GM23338 (cell line): ENCODE measurements at regions not wholly inside any gene's neighbourhood (a gene's known extent, or its start where the extent isn't known, plus 50 kb on each side); places are given as distances from the start of the nearest gene placed in this dataset.

Source experiments
- ATAC-seq: fragments of 200-7000 bp; cut with Tn5 transposase; 3 replicates; pipeline ENCODE4 v1.9.1; 2020
- DNase-seq: peaks from one replicate; pipeline ENCODE4 v3.0.0-alpha.2; 2015; ENCODE audit warnings: low spot score
- H2AFZ ChIP-seq: fragments of 200-600 bp; sonication (generic); 2 replicates; pipeline ENCODE4 v1.8.0; 2016; ENCODE audit warnings: antibody characterized with exemption, mild to moderate bottlenecking, moderate library complexity
- H3F3A ChIP-seq: fragments of 200-600 bp; sonication (generic); replicated peaks from 2 replicates; pipeline ENCODE4 v1.8.0; 2017; ENCODE audit warnings: antibody characterized with exemption, mixed run types, low read depth
- H3K27ac ChIP-seq: fragments of 200-600 bp; sonication (generic); 2 replicates; pipeline ENCODE4 v1.6.1; 2016; ENCODE audit warnings: low read depth
- H3K27me3 ChIP-seq: fragments of 200-600 bp; sonication (generic); 2 replicates; pipeline ENCODE4 v1.8.0; 2016; ENCODE audit warnings: mild to moderate bottlenecking, mixed run types, moderate library complexity; ENCODE audit not compliant: insufficient read depth
- H3K36me3 ChIP-seq: fragments of 200-600 bp; sonication (generic); 2 replicates; pipeline ENCODE4 v1.8.0; 2016; ENCODE audit warnings: mild to moderate bottlenecking; ENCODE audit not compliant: insufficient read depth
- H3K4me1 ChIP-seq: fragments of 200-600 bp; sonication (generic); 2 replicates; pipeline ENCODE4 v1.8.0; 2016; ENCODE audit warnings: mild to moderate bottlenecking, moderate library complexity; ENCODE audit not compliant: insufficient read depth
- H3K4me2 ChIP-seq: fragments of 200-600 bp; sonication (generic); 2 replicates; pipeline ENCODE4 v1.7.1; 2017; ENCODE audit warnings: mixed run types
- H3K4me3 ChIP-seq: fragments of 200-600 bp; sonication (generic); 2 replicates; pipeline ENCODE4 v1.6.1; 2016; ENCODE audit warnings: mixed run types
- H3K79me2 ChIP-seq: fragments of 200-600 bp; sonication (generic); replicated peaks from 2 replicates; pipeline ENCODE4 v1.8.0; 2017; ENCODE audit warnings: mild to moderate bottlenecking; ENCODE audit not compliant: insufficient read depth
- H3K9me2 ChIP-seq: fragments of 200-600 bp; sonication (generic); 2 replicates; pipeline ENCODE4 v1.8.0; 2017; ENCODE audit not compliant: insufficient read depth
- H4K20me1 ChIP-seq: fragments of 200-600 bp; sonication (generic); replicated peaks from 2 replicates; pipeline ENCODE4 v1.8.0; 2017; ENCODE audit warnings: mild to moderate bottlenecking; ENCODE audit not compliant: insufficient read depth
- H3K27ac Mint-ChIP-seq: 2 replicates; pipeline ENCODE4 v1.8.0; 2020; ENCODE audit warnings: inconsistent platforms, mild to moderate bottlenecking, moderate library complexity, mixed read lengths
- H3K27me3 Mint-ChIP-seq: 3 replicates; pipeline ENCODE4 v1.8.0; 2022; ENCODE audit warnings: low read depth, mild to moderate bottlenecking, moderate library complexity, mixed read lengths, inconsistent platforms; ENCODE audit not compliant: insufficient read depth, poor library complexity
- H3K36me3 Mint-ChIP-seq: 3 replicates; pipeline ENCODE4 v1.8.0; 2021; ENCODE audit warnings: low read depth, mild to moderate bottlenecking, inconsistent platforms, moderate library complexity, mixed read lengths
- H3K4me1 Mint-ChIP-seq: 3 replicates; pipeline ENCODE4 v1.8.0; 2020; ENCODE audit warnings: mild to moderate bottlenecking, inconsistent platforms, mixed read lengths
- H3K4me3 Mint-ChIP-seq: 3 replicates; pipeline ENCODE4 v1.8.0; 2021; ENCODE audit warnings: moderate library complexity, mild to moderate bottlenecking, inconsistent platforms, mixed read lengths
- H3K9me3 Mint-ChIP-seq: 3 replicates; pipeline ENCODE4 v1.8.0; 2020; ENCODE audit warnings: moderate library complexity, mild to moderate bottlenecking, inconsistent platforms, mixed read lengths
- CREB1 ChIP-seq: fragments of 250-450 bp; sonication (Bioruptor Pico); IDR thresholded peaks from 2 replicates; pipeline ENCODE4 v1.5.0; 2020; ENCODE audit warnings: low read depth, mild to moderate bottlenecking, moderate library complexity
- EZH2phosphoT487 ChIP-seq: fragments of 200-600 bp; sonication (generic); IDR thresholded peaks from one replicate; pipeline ENCODE4 v1.8.1; 2018; ENCODE audit warnings: antibody characterized with exemption; ENCODE audit not compliant: unreplicated experiment
- JUNB ChIP-seq: IDR thresholded peaks from one replicate; pipeline ENCODE4 v1.6.1; 2016; ENCODE audit warnings: antibody characterized with exemption; ENCODE audit not compliant: unreplicated experiment
- NANOG ChIP-seq: IDR thresholded peaks from 2 replicates; pipeline ENCODE4 v1.6.1; 2016; ENCODE audit warnings: antibody characterized with exemption, borderline replicate concordance
- POLR2AphosphoS5 ChIP-seq: IDR thresholded peaks from 2 replicates; pipeline ENCODE4 v1.6.1; 2016; ENCODE audit warnings: antibody characterized with exemption, low read depth
- STAT1 ChIP-seq: IDR thresholded peaks from one replicate; pipeline ENCODE4 v1.6.1; 2016; ENCODE audit warnings: antibody characterized with exemption; ENCODE audit not compliant: unreplicated experiment
- ZNF114 ChIP-seq: fragments of 250-450 bp; sonication (Bioruptor Pico); IDR thresholded peaks from 2 replicates; pipeline ENCODE4 v1.5.0; 2020; ENCODE audit warnings: mild to moderate bottlenecking, moderate library complexity
- ZNF331 ChIP-seq: fragments of 250-450 bp; sonication (Bioruptor Pico); IDR thresholded peaks from 2 replicates; pipeline ENCODE4 v1.5.0; 2020; ENCODE audit warnings: low read depth, mild to moderate bottlenecking, moderate library complexity
- TF ChIP-seq, protein P1 (sequence below): IDR thresholded peaks from one replicate; pipeline ENCODE4 v1.6.1; 2018; ENCODE audit warnings: antibody characterized with exemption; ENCODE audit not compliant: unreplicated experiment
- TF ChIP-seq, protein P2 (sequence below), 2 experiments: fragments of 200-600 bp in 1 of 2; sonication (generic) in 1 of 2; conservative IDR thresholded peaks; 2 replicates each; pipeline versions ENCODE4 v1.5.1 to v1.6.1; 2016 to 2017; ENCODE audit warnings: antibody characterized with exemption in 2 of 2, low read depth in 2 of 2, mild to moderate bottlenecking in 2 of 2, moderate library complexity in 1 of 2
- TF ChIP-seq, protein P3 (sequence below): fragments of 250-450 bp; sonication (Bioruptor Pico); IDR thresholded peaks from 2 replicates; pipeline ENCODE4 v1.5.0; 2020; ENCODE audit warnings: mild to moderate bottlenecking, moderate library complexity

DNA sequence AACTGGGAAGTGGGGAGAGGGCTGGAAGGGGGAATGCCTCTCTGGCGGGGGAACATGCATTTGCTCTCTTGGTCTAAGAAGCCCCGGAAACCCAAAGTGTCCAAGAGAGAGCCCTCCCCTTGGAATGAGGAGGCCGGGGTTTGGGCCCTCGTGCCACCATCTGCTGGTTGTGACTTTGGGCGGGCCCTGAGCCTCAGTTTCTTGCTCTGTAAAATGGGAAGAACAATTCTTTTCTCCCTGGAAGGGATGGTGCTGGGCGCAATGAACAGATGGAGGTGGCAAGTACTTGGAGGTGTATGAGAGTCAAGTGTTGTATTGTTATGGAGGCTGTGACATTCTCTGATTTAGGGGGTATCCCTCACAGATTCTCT is 69.9 kb upstream of the TARDBP start (continued):
- TF ChIP-seq STAT1 = no peak
- TF ChIP-seq, protein P1, sequence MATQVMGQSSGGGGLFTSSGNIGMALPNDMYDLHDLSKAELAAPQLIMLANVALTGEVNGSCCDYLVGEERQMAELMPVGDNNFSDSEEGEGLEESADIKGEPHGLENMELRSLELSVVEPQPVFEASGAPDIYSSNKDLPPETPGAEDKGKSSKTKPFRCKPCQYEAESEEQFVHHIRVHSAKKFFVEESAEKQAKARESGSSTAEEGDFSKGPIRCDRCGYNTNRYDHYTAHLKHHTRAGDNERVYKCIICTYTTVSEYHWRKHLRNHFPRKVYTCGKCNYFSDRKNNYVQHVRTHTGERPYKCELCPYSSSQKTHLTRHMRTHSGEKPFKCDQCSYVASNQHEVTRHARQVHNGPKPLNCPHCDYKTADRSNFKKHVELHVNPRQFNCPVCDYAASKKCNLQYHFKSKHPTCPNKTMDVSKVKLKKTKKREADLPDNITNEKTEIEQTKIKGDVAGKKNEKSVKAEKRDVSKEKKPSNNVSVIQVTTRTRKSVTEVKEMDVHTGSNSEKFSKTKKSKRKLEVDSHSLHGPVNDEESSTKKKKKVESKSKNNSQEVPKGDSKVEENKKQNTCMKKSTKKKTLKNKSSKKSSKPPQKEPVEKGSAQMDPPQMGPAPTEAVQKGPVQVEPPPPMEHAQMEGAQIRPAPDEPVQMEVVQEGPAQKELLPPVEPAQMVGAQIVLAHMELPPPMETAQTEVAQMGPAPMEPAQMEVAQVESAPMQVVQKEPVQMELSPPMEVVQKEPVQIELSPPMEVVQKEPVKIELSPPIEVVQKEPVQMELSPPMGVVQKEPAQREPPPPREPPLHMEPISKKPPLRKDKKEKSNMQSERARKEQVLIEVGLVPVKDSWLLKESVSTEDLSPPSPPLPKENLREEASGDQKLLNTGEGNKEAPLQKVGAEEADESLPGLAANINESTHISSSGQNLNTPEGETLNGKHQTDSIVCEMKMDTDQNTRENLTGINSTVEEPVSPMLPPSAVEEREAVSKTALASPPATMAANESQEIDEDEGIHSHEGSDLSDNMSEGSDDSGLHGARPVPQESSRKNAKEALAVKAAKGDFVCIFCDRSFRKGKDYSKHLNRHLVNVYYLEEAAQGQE = no peak
- TF ChIP-seq EZH2phosphoT487 = no peak

DNA sequence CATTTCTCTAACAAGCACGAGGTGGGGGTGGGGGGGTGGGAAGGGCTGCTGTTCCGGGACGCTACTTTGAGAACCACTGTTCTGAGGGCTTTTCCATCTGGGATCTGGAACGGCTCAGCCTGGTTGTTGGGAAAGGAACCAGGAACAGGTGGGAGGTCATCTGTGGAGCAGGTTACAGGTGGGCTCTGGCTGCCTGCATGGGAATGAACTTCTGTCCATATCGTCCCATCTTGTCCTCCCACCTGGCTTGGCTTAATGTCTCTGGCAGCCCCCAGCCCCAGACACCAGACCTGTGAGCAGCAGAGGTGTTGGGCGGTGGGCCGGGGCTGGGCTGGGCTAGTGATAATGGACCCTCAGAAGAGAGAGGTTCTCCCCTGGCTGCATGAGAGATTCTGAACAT is 69.4 kb upstream of the TARDBP start:
- Histone ChIP-seq H3K27me3 (no peaks in the 10 kb centered on the region), H3K4me1 (peaks cover 5% of the 10 kb centered on the region), H3K9me2 (no peaks in the 10 kb centered on the region), H3K79me2 (no peaks in the 10 kb centered on the region), H2AFZ (no peak overlapping the region), H3K4me3 (no peak overlapping the region), H4K20me1 (no peaks in the 10 kb centered on the region), H3K36me3 (no peaks in the 10 kb centered on the region), H3F3A (no peaks in the 10 kb centered on the region), H3K4me2 (no peak overlapping the region), H3K27ac (no peak overlapping the region)
- no peak overlapping the region for H3K27ac Mint-ChIP-seq
- H3K27me3 Mint-ChIP-seq = peaks cover 9% of the 10 kb centered on the region
- no peak overlapping the region for H3K4me3 Mint-ChIP-seq
- H3K36me3 Mint-ChIP-seq = no peaks in the 10 kb centered on the region
- peaks cover 27% of the 10 kb centered on the region for H3K4me1 Mint-ChIP-seq
- DNase-seq (no peak), ATAC-seq (no peak)
- no peaks in the 10 kb centered on the region for H3K9me3 Mint-ChIP-seq
- TF ChIP-seq, protein P2, sequence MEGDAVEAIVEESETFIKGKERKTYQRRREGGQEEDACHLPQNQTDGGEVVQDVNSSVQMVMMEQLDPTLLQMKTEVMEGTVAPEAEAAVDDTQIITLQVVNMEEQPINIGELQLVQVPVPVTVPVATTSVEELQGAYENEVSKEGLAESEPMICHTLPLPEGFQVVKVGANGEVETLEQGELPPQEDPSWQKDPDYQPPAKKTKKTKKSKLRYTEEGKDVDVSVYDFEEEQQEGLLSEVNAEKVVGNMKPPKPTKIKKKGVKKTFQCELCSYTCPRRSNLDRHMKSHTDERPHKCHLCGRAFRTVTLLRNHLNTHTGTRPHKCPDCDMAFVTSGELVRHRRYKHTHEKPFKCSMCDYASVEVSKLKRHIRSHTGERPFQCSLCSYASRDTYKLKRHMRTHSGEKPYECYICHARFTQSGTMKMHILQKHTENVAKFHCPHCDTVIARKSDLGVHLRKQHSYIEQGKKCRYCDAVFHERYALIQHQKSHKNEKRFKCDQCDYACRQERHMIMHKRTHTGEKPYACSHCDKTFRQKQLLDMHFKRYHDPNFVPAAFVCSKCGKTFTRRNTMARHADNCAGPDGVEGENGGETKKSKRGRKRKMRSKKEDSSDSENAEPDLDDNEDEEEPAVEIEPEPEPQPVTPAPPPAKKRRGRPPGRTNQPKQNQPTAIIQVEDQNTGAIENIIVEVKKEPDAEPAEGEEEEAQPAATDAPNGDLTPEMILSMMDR (conservative IDR thresholded peaks at IDR 0.05; ENCODE audit: low read depth in 2 of 2) = no peak
- TF ChIP-seq CREB1 (no peak), JUNB (no peak), EZH2phosphoT487 (no peak), NANOG (no peak), ZNF331 (CRISPR knock-in tag) (no peak), ZNF114 (CRISPR knock-in tag) (no peak), POLR2AphosphoS5 (no peak)
- TF ChIP-seq, protein P3, sequence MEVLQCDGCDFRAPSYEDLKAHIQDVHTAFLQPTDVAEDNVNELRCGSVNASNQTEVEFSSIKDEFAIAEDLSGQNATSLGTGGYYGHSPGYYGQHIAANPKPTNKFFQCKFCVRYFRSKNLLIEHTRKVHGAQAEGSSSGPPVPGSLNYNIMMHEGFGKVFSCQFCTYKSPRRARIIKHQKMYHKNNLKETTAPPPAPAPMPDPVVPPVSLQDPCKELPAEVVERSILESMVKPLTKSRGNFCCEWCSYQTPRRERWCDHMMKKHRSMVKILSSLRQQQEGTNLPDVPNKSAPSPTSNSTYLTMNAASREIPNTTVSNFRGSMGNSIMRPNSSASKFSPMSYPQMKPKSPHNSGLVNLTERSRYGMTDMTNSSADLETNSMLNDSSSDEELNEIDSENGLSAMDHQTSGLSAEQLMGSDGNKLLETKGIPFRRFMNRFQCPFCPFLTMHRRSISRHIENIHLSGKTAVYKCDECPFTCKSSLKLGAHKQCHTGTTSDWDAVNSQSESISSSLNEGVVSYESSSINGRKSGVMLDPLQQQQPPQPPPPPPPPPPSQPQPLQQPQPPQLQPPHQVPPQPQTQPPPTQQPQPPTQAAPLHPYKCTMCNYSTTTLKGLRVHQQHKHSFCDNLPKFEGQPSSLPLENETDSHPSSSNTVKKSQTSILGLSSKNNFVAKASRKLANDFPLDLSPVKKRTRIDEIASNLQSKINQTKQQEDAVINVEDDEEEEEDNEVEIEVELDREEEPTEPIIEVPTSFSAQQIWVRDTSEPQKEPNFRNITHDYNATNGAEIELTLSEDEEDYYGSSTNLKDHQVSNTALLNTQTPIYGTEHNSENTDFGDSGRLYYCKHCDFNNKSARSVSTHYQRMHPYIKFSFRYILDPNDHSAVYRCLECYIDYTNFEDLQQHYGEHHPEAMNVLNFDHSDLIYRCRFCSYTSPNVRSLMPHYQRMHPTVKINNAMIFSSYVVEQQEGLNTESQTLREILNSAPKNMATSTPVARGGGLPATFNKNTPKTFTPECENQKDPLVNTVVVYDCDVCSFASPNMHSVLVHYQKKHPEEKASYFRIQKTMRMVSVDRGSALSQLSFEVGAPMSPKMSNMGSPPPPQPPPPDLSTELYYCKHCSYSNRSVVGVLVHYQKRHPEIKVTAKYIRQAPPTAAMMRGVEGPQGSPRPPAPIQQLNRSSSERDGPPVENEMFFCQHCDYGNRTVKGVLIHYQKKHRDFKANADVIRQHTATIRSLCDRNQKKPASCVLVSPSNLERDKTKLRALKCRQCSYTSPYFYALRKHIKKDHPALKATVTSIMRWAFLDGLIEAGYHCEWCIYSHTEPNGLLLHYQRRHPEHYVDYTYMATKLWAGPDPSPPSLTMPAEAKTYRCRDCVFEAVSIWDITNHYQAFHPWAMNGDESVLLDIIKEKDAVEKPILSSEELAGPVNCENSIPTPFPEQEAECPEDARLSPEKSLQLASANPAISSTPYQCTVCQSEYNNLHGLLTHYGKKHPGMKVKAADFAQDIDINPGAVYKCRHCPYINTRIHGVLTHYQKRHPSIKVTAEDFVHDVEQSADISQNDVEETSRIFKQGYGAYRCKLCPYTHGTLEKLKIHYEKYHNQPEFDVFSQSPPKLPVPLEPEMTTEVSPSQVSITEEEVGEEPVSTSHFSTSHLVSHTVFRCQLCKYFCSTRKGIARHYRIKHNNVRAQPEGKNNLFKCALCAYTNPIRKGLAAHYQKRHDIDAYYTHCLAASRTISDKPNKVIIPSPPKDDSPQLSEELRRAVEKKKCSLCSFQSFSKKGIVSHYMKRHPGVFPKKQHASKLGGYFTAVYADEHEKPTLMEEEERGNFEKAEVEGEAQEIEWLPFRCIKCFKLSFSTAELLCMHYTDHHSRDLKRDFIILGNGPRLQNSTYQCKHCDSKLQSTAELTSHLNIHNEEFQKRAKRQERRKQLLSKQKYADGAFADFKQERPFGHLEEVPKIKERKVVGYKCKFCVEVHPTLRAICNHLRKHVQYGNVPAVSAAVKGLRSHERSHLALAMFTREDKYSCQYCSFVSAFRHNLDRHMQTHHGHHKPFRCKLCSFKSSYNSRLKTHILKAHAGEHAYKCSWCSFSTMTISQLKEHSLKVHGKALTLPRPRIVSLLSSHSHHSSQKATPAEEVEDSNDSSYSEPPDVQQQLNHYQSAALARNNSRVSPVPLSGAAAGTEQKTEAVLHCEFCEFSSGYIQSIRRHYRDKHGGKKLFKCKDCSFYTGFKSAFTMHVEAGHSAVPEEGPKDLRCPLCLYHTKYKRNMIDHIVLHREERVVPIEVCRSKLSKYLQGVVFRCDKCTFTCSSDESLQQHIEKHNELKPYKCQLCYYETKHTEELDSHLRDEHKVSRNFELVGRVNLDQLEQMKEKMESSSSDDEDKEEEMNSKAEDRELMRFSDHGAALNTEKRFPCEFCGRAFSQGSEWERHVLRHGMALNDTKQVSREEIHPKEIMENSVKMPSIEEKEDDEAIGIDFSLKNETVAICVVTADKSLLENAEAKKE (CRISPR knock-in tag) = no peak
- TF ChIP-seq, protein P1 = no peak
